GM12892 (cell line): ENCODE measurements at regions not wholly inside any gene's neighbourhood (a gene's known extent, or its start where the extent isn't known, plus 50 kb on each side); places are given as distances from the start of the nearest gene placed in this dataset.
"Not testable (repeated sequence)": the region's sequence is repeated elsewhere in the genome, so short reads cannot be mapped to it uniquely, and the experiment has no call there.

ENCODE experiments used
- POLR2A ChIP-seq: IDR thresholded peaks from 2 replicates; pipeline ENCODE4 v1.6.1; 2011; ENCODE audit warnings: low read depth, low read length, control low read depth
- POLR2AphosphoS5 ChIP-seq: IDR thresholded peaks from 2 replicates; pipeline ENCODE4 v1.6.1; 2011; ENCODE audit warnings: low read depth, low read length, control low read depth

DNA sequence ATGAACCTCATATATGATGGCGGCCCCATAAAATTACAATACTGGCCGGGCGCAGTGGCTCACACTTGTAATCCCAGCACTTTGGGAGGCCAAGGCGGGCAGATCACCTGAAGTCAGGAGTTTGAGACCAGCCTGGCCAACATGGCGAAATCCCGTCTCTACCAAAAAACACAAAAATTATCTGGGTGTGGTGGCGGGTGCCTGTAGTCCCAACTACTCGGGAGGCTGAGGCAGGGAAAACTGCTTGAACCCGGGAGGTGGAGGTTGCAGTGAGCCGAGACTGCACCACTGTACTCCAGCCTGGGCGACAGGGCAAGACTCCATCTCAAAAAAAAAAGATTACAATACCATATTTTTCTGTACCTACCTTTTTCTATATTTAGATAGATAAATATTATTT lies 1345.5 kb downstream of the BRD1 start:
- TF ChIP-seq POLR2AphosphoS5, POLR2A: not testable (repeated sequence)
